ENCODE measurements at regions not wholly inside any gene's neighbourhood (a gene's known extent, or its start where the extent isn't known, plus 50 kb on each side); places are given as distances from the start of the nearest gene placed in this dataset.

GRCh38 chr3:30440147-30440604, 166.2 kb upstream of the TGFBR2 start:
- Histone ChIP-seq H3K36me3 (ENCODE audit: control insufficient read depth in 2 of 2, extremely low read depth in 1 of 2, insufficient read depth in 2 of 2, low read length in 2 of 2) (no peaks in the 10 kb centered on the region), H3K4me3 (ENCODE audit: control insufficient read depth in 2 of 3, extremely low read depth in 1 of 3, insufficient read depth in 2 of 3, low read depth in 1 of 3, low read length in 3 of 3) (no peak overlapping the region), H3K9ac (ENCODE audit: control insufficient read depth, extremely low read depth, insufficient read depth, low read length) (no peak overlapping the region), H2AFZ (ENCODE audit: control insufficient read depth, low read length) (no peak overlapping the region), H3K9me1 (ENCODE audit: control insufficient read depth, extremely low read depth, insufficient read depth, low read length) (no peaks in the 10 kb centered on the region), H4K20me1 (ENCODE audit: control insufficient read depth, extremely low read depth, insufficient read depth, low read length) (no peaks in the 10 kb centered on the region), H3K27ac (ENCODE audit: control insufficient read depth, insufficient read depth, low read length) (no peak overlapping the region), H3K79me2 (ENCODE audit: control insufficient read depth, insufficient read depth, low read length) (no peaks in the 10 kb centered on the region), H3K4me2 (ENCODE audit: control insufficient read depth, extremely low read depth, insufficient read depth, low read depth, low read length) (no peak overlapping the region), H3K27me3 (ENCODE audit: control insufficient read depth, extremely low read depth, insufficient read depth, low read length) (no peaks in the 10 kb centered on the region), H3K4me1 (ENCODE audit: control insufficient read depth, extremely low read depth, insufficient read depth, low read length) (no peaks in the 10 kb centered on the region), H3K9me3 (ENCODE audit: control insufficient read depth, low read depth, low read length) (no peaks in the 10 kb centered on the region)
- dilution Hi-C loops (cut with MboI; ENCODE audit: extremely low pct_ligation_motif_present, low sequenced_read_pairs) = no loop called here
- no peak for DNase-seq (ENCODE audit: low read depth, low spot score)
- TF ChIP-seq CTCF (optimal IDR thresholded peaks at IDR 0.05 in 1 of 3, IDR thresholded peaks at IDR 0.05 in 1 of 3, conservative IDR thresholded peaks at IDR 0.05 in 1 of 3; ENCODE audit: extremely low read depth in 1 of 3, insufficient read depth in 2 of 3, low read length in 3 of 3) (no peak), EZH2 (IDR thresholded peaks at IDR 0.05; ENCODE audit: low read length) (no peak)
- FAIRE-seq = no peak

GRCh38 chr3:30440880-30441279, 165.5 kb upstream of the TGFBR2 start:
- Histone ChIP-seq H4K20me1 (ENCODE audit: control insufficient read depth, extremely low read depth, insufficient read depth, low read length) (no peaks in the 10 kb centered on the region), H3K4me2 (ENCODE audit: control insufficient read depth, extremely low read depth, insufficient read depth, low read depth, low read length) (no peak overlapping the region), H3K27ac (ENCODE audit: control insufficient read depth, insufficient read depth, low read length) (no peak overlapping the region), H2AFZ (ENCODE audit: control insufficient read depth, low read length) (no peak overlapping the region), H3K27me3 (ENCODE audit: control insufficient read depth, extremely low read depth, insufficient read depth, low read length) (no peaks in the 10 kb centered on the region), H3K79me2 (ENCODE audit: control insufficient read depth, insufficient read depth, low read length) (no peaks in the 10 kb centered on the region), H3K9me1 (ENCODE audit: control insufficient read depth, extremely low read depth, insufficient read depth, low read length) (no peaks in the 10 kb centered on the region), H3K9ac (ENCODE audit: control insufficient read depth, extremely low read depth, insufficient read depth, low read length) (no peak overlapping the region), H3K36me3 (ENCODE audit: control insufficient read depth in 2 of 2, extremely low read depth in 1 of 2, insufficient read depth in 2 of 2, low read length in 2 of 2) (no peaks in the 10 kb centered on the region), H3K9me3 (ENCODE audit: control insufficient read depth, low read depth, low read length) (no peaks in the 10 kb centered on the region), H3K4me1 (ENCODE audit: control insufficient read depth, extremely low read depth, insufficient read depth, low read length) (no peaks in the 10 kb centered on the region), H3K4me3 (ENCODE audit: control insufficient read depth in 2 of 3, extremely low read depth in 1 of 3, insufficient read depth in 2 of 3, low read depth in 1 of 3, low read length in 3 of 3) (no peak overlapping the region)
- no peak for TF ChIP-seq EZH2 (IDR thresholded peaks at IDR 0.05; ENCODE audit: low read length)
- TF ChIP-seq CTCF (optimal IDR thresholded peaks at IDR 0.05 in 1 of 3, IDR thresholded peaks at IDR 0.05 in 1 of 3, conservative IDR thresholded peaks at IDR 0.05 in 1 of 3; ENCODE audit: extremely low read depth in 1 of 3, insufficient read depth in 2 of 3, low read length in 3 of 3) = no peak
- dilution Hi-C loops (cut with MboI; ENCODE audit: extremely low pct_ligation_motif_present, low sequenced_read_pairs) = no loop called here
- DNase-seq (ENCODE audit: low read depth, low spot score) = no peak
- peak; percentile 67 for FAIRE-seq
